Thymus (tissue), 11 donors: ENCODE measurements at regions not wholly inside any gene's neighbourhood (a gene's known extent, or its start where the extent isn't known, plus 50 kb on each side); places are given as distances from the start of the nearest gene placed in this dataset.

Experiments
- DNase-seq, 9 donors: peaks; one replicate each; pipeline ENCODE4 v3.0.0-alpha.2; 2013; ENCODE audit warnings: low spot score in 9 of 9, low read depth in 6 of 9, missing footprints in 1 of 9
- H3K27ac ChIP-seq, 2 donors: one replicate each; pipeline ENCODE4 v1.5.1; 2013; ENCODE audit warnings: control low read depth in 1 of 2, low read depth in 1 of 2, low read length in 1 of 2, mild to moderate bottlenecking in 1 of 2, moderate library complexity in 1 of 2
- H3K27me3 ChIP-seq, 2 donors: one replicate each; pipeline ENCODE4 v1.5.1; 2013; ENCODE audit warnings: low read length in 1 of 2; ENCODE audit not compliant: control insufficient read depth in 2 of 2, insufficient read depth in 1 of 2
- H3K36me3 ChIP-seq, 2 donors: one replicate each; pipeline ENCODE4 v1.5.1; 2013; ENCODE audit warnings: low read length in 1 of 2, mild to moderate bottlenecking in 1 of 2, moderate library complexity in 1 of 2; ENCODE audit not compliant: control insufficient read depth in 2 of 2, insufficient read depth in 2 of 2
- H3K4me1 ChIP-seq, 2 donors: one replicate each; pipeline ENCODE4 v1.5.1; 2013; ENCODE audit warnings: low read length in 2 of 2; ENCODE audit not compliant: control insufficient read depth in 2 of 2, insufficient read depth in 2 of 2
- H3K4me3 ChIP-seq, 2 donors: one replicate each; pipeline ENCODE4 v1.5.1; 2013; ENCODE audit warnings: low read length in 2 of 2, control low read depth in 1 of 2, mild to moderate bottlenecking in 1 of 2
- H3K9me3 ChIP-seq, 2 donors: one replicate each; pipeline ENCODE4 v1.5.1; 2013; ENCODE audit warnings: low read length in 1 of 2, mild to moderate bottlenecking in 1 of 2; ENCODE audit not compliant: control insufficient read depth in 2 of 2, insufficient read depth in 1 of 2
- WGBS: extraction: QIAGEN DNeasy Blood & Tissue Kit; methylation state at CpG from one replicate; pipeline ENCODE4 v1.1.7; 2013; 5-methylcytosine and 5-hydroxymethylcytosine counted together
- donor health status: healthy.

DNA sequence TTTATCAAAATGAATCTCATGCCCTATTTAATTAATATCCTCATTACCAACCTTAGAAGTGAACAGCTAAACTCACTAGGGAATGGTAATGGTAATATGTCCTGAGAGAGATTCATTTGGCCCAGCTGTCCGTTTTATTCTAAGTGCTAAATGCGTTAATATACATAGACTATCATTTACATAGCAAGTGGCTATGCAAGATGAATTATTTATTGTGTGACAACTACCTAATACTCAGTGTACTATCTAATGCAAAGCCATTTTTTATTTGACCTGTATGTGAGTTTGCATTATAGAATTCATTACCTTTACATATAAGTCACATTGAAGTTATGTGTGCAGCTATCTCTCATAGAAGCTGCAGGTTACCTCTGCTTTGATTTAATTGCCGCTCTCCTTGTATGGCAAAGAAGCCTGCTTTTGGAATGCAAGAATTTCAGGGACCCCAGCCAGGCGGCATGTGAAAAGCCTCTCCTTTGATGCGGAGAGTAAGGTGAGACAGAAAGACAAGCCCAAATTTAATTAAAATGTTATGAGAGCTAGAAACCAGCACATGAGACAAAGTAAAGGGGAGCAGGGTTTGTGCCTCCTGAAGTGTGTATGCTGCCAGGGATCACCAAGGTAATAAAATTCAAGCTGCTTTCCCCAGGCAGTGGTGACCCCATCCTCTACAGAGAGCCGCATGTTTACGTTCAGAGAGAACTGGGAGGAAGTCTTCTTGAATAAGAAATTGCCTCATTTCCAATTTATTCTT lies 693.0 kb upstream of the MAP3K7 start:
- H3K27me3 ChIP-seq, result no peaks in the 10 kb centered on the region
- no peak for DNase-seq
- no peak overlapping the region for H3K27ac ChIP-seq
- no peak overlapping the region for H3K4me3 ChIP-seq
- no peaks in the 10 kb centered on the region for H3K9me3 ChIP-seq
- H3K36me3 ChIP-seq, result no peaks in the 10 kb centered on the region
- WGBS, result 92% methylated on average over 7 of the region's 7 CpGs
- H3K4me1 ChIP-seq, result no peaks in the 10 kb centered on the region

- H3K27me3 ChIP-seq, result no peaks in the 10 kb centered on the region
- no peaks in the 10 kb centered on the region for H3K9me3 ChIP-seq
- no peaks in the 10 kb centered on the region for H3K4me1 ChIP-seq
- H3K4me3 ChIP-seq, result no peak overlapping the region
- 98% methylated on average over 2 of the region's 2 CpGs for WGBS
- no peaks in the 10 kb centered on the region for H3K36me3 ChIP-seq
- no peak for DNase-seq
- no peak overlapping the region for H3K27ac ChIP-seq
Measured at GRCh38 chr6:91278416-91278815, 691.5 kb upstream of the MAP3K7 start.

- DNase-seq, result peak in 2 of 9 donors; percentile 8 to 16
- no peaks in the 10 kb centered on the region for H3K36me3 ChIP-seq
- 62% methylated on average over 2 of the region's 2 CpGs for WGBS
- H3K27me3 ChIP-seq, result no peaks in the 10 kb centered on the region
- no peak overlapping the region for H3K4me3 ChIP-seq
- peaks cover 0 to 7% of the 10 kb centered on the region in 2 donors for H3K9me3 ChIP-seq
- H3K4me1 ChIP-seq, result no peaks in the 10 kb centered on the region
- no peak overlapping the region for H3K27ac ChIP-seq
Measured at GRCh38 chr6:91276315-91276714, 689.4 kb upstream of the MAP3K7 start.

- Histone ChIP-seq H3K36me3 (no peaks in the 10 kb centered on the region), H3K27ac (no peak overlapping the region), H3K4me1 (no peaks in the 10 kb centered on the region), H3K4me3 (no peak overlapping the region), H3K27me3 (no peaks in the 10 kb centered on the region), H3K9me3 (peaks cover 1 to 17% of the 10 kb centered on the region in 2 donors)
- no peak for DNase-seq
- WGBS, result 73% methylated on average over 5 of the region's 5 CpGs
Measured at GRCh38 chr6:91273729-91274128, 686.9 kb upstream of the MAP3K7 start.

DNA sequence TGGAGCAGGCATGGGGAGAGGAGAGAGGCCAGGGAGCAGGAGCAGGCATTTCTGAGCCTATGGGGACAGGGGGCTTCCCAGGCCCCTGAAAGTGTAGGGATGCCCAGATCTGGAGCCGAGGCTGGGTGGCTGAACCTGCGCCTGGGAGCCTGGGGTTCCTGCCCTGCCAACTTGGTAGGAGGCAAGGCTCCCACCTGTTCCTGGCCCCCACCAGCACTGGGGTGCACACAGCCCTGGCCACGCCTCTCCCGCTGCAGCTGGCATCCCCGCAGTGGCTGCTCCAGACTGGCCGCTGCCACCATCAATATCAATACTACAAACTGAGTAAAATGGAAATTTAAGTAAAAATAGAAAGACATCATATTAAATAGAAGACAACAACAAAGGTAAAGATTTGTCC lies 684.9 kb upstream of the MAP3K7 start:
- H3K4me3 ChIP-seq, result no peak overlapping the region
- DNase-seq, result no peak
- no peak overlapping the region for H3K27ac ChIP-seq
- 96% methylated on average over 6 of the region's 6 CpGs for WGBS
- H3K27me3 ChIP-seq, result no peaks in the 10 kb centered on the region
- H3K4me1 ChIP-seq, result no peaks in the 10 kb centered on the region
- no peaks in the 10 kb centered on the region for H3K36me3 ChIP-seq
- H3K9me3 ChIP-seq, result peaks cover 1 to 17% of the 10 kb centered on the region in 2 donors

GRCh38 chr6:91268941-91269340 lies 682.1 kb upstream of the MAP3K7 start:
- Histone ChIP-seq H3K27ac (no peak overlapping the region), H3K9me3 (peaks cover 1 to 17% of the 10 kb centered on the region in 2 donors), H3K4me3 (no peak overlapping the region), H3K27me3 (no peaks in the 10 kb centered on the region), H3K36me3 (no peaks in the 10 kb centered on the region), H3K4me1 (no peaks in the 10 kb centered on the region)
- WGBS, result 92% methylated on average over 2 of the region's 2 CpGs
- DNase-seq, result no peak

DNA sequence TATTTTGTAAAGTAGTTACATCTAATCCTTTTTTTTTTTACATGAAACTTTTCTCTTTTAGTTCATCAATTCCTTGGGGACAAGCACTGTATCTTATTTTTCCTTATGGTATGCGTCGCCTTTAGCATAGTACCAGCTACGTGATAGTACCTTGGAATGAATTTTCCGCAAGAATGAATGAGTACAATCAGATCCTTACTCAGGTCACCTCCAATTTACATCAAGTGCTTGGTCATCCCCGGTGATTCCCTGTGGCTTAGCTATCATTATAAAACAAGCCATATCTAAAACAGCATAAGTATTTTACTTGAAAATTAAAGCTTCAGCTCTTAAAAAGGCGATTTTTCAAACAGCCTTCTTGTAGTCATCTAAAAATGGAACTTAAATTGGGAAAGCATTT lies 680.4 kb upstream of the MAP3K7 start:
- WGBS, result 92% methylated on average over 6 of the region's 6 CpGs
- Histone ChIP-seq H3K36me3 (no peaks in the 10 kb centered on the region), H3K4me3 (no peak overlapping the region), H3K9me3 (peaks cover 1 to 17% of the 10 kb centered on the region in 2 donors), H3K4me1 (no peaks in the 10 kb centered on the region), H3K27me3 (no peaks in the 10 kb centered on the region), H3K27ac (no peak overlapping the region)
- no peak for DNase-seq

GRCh38 chr6:91266156-91266555 lies 679.3 kb upstream of the MAP3K7 start:
- H3K36me3 ChIP-seq, result no peaks in the 10 kb centered on the region
- no peak overlapping the region for H3K4me3 ChIP-seq
- H3K4me1 ChIP-seq, result no peaks in the 10 kb centered on the region
- no peak for DNase-seq
- no peaks in the 10 kb centered on the region for H3K27me3 ChIP-seq
- H3K9me3 ChIP-seq, result peaks cover 1 to 8% of the 10 kb centered on the region in 2 donors
- H3K27ac ChIP-seq, result no peak overlapping the region

- Histone ChIP-seq H3K27me3 (no peaks in the 10 kb centered on the region), H3K4me1 (no peaks in the 10 kb centered on the region), H3K4me3 (no peak overlapping the region), H3K27ac (no peak overlapping the region), H3K36me3 (no peaks in the 10 kb centered on the region), H3K9me3 (no peaks in the 10 kb centered on the region)
- 93% methylated on average over 2 of the region's 2 CpGs for WGBS
- no peak for DNase-seq
Measured at GRCh38 chr6:91243436-91243835, 656.6 kb upstream of the MAP3K7 start.
